ENCODE measurements at regions not wholly inside any gene's neighbourhood (a gene's known extent, or its start where the extent isn't known, plus 50 kb on each side); places are given as distances from the start of the nearest gene placed in this dataset.

DNA sequence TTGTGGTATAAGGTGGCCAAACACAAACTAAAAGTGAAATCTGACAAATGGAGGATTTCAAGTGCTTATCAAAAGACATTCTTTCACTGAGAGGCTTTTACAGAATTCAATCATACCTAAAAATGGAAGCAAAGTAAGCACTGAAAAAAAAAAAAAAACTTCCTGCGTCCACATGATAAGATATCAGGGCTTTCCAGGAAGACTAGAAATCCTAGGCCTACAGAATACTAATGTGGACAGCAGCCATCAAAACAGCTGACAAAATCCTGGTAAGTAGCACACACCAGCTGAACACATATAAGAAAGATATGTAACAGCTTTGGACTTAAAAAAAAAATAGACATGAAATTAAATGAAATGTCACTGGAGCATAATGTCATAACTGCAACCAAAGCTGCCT lies 178.2 kb downstream of the SUCLG1 start (continued):
- TF ChIP-seq, protein P1, sequence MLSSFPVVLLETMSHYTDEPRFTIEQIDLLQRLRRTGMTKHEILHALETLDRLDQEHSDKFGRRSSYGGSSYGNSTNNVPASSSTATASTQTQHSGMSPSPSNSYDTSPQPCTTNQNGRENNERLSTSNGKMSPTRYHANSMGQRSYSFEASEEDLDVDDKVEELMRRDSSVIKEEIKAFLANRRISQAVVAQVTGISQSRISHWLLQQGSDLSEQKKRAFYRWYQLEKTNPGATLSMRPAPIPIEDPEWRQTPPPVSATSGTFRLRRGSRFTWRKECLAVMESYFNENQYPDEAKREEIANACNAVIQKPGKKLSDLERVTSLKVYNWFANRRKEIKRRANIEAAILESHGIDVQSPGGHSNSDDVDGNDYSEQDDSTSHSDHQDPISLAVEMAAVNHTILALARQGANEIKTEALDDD (IDR thresholded peaks at IDR 0.05) = 0 out of 2 replicates have a peak, but pooled peaks have one; percentile 28
- TF ChIP-seq CSDE1 (IDR thresholded peaks at IDR 0.05) (no peak), SMAD1 (IDR thresholded peaks at IDR 0.05; ENCODE audit: low read depth, low read length, partially characterized antibody) (no peak), CBFA2T3 (IDR thresholded peaks at IDR 0.05) (peak; percentile 89), HDAC2 (IDR thresholded peaks at IDR 0.05) (no peak), ZNF316 (IDR thresholded peaks at IDR 0.05) (no peak), RAD21 (CRISPR knock-in tag; conservative IDR thresholded peaks at IDR 0.05 in 1 of 2, IDR thresholded peaks at IDR 0.05 in 1 of 2) (no peak), ZNF644 (tag; IDR thresholded peaks at IDR 0.05; ENCODE audit: low read depth) (peak; percentile 51; the same call in 1 of the 2 replicates), SAFB2 (IDR thresholded peaks at IDR 0.05; ENCODE audit: borderline replicate concordance, low read depth, low read length, severe bottlenecking) (no peak), ZNF780A (CRISPR knock-in tag; IDR thresholded peaks at IDR 0.05) (no peak), MTA3 (IDR thresholded peaks at IDR 0.05; ENCODE audit: borderline replicate concordance) (no peak), OTX1 (CRISPR knock-in tag; IDR thresholded peaks at IDR 0.05) (no peak), STAG1 (CRISPR knock-in tag; IDR thresholded peaks at IDR 0.05; ENCODE audit: borderline replicate concordance) (no peak), FOXA1 (IDR thresholded peaks at IDR 0.05; ENCODE audit: borderline replicate concordance) (no peak), U2AF1 (optimal IDR thresholded peaks at IDR 0.05; ENCODE audit: low read depth, low read length) (no peak), ZNF124 (CRISPR knock-in tag; IDR thresholded peaks at IDR 0.05) (no peak)
- TF ChIP-seq, protein P2, sequence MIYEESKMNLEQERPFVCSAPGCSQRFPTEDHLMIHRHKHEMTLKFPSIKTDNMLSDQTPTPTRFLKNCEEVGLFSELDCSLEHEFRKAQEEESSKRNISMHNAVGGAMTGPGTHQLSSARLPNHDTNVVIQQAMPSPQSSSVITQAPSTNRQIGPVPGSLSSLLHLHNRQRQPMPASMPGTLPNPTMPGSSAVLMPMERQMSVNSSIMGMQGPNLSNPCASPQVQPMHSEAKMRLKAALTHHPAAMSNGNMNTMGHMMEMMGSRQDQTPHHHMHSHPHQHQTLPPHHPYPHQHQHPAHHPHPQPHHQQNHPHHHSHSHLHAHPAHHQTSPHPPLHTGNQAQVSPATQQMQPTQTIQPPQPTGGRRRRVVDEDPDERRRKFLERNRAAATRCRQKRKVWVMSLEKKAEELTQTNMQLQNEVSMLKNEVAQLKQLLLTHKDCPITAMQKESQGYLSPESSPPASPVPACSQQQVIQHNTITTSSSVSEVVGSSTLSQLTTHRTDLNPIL (CRISPR knock-in tag; IDR thresholded peaks at IDR 0.05) = no peak
- TF ChIP-seq, protein P3, sequence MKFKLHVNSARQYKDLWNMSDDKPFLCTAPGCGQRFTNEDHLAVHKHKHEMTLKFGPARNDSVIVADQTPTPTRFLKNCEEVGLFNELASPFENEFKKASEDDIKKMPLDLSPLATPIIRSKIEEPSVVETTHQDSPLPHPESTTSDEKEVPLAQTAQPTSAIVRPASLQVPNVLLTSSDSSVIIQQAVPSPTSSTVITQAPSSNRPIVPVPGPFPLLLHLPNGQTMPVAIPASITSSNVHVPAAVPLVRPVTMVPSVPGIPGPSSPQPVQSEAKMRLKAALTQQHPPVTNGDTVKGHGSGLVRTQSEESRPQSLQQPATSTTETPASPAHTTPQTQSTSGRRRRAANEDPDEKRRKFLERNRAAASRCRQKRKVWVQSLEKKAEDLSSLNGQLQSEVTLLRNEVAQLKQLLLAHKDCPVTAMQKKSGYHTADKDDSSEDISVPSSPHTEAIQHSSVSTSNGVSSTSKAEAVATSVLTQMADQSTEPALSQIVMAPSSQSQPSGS (CRISPR knock-in tag; IDR thresholded peaks at IDR 0.05) = no peak
- TF ChIP-seq, protein P4, sequence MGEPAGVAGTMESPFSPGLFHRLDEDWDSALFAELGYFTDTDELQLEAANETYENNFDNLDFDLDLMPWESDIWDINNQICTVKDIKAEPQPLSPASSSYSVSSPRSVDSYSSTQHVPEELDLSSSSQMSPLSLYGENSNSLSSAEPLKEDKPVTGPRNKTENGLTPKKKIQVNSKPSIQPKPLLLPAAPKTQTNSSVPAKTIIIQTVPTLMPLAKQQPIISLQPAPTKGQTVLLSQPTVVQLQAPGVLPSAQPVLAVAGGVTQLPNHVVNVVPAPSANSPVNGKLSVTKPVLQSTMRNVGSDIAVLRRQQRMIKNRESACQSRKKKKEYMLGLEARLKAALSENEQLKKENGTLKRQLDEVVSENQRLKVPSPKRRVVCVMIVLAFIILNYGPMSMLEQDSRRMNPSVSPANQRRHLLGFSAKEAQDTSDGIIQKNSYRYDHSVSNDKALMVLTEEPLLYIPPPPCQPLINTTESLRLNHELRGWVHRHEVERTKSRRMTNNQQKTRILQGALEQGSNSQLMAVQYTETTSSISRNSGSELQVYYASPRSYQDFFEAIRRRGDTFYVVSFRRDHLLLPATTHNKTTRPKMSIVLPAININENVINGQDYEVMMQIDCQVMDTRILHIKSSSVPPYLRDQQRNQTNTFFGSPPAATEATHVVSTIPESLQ (CRISPR knock-in tag; IDR thresholded peaks at IDR 0.05) = no peak
- TF ChIP-seq, protein P5, sequence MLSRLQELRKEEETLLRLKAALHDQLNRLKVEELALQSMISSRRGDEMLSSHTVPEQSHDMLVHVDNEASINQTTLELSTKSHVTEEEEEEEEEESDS (CRISPR knock-in tag; IDR thresholded peaks at IDR 0.05) = no peak
- TF ChIP-seq, protein P6, sequence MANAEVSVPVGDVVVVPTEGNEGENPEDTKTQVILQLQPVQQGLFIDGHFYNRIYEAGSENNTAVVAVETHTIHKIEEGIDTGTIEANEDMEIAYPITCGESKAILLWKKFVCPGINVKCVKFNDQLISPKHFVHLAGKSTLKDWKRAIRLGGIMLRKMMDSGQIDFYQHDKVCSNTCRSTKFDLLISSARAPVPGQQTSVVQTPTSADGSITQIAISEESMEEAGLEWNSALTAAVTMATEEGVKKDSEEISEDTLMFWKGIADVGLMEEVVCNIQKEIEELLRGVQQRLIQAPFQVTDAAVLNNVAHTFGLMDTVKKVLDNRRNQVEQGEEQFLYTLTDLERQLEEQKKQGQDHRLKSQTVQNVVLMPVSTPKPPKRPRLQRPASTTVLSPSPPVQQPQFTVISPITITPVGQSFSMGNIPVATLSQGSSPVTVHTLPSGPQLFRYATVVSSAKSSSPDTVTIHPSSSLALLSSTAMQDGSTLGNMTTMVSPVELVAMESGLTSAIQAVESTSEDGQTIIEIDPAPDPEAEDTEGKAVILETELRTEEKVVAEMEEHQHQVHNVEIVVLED (CRISPR knock-in tag; IDR thresholded peaks at IDR 0.05) = no peak
